Central memory CD8-positive, alpha-beta T cell (primary cell): ENCODE measurements at regions not wholly inside any gene's neighbourhood (a gene's known extent, or its start where the extent isn't known, plus 50 kb on each side); places are given as distances from the start of the nearest gene placed in this dataset.

ENCODE experiments used
- ATAC-seq: fragments of 150-1000 bp; cut with Tn5 transposase; replicated peaks from 2 replicates; pipeline ENCODE4 v1.10.0; 2022; ENCODE audit warnings: mild to moderate bottlenecking, moderate FRiP score, moderate number of reproducible peaks; ENCODE audit not compliant: poor library complexity, severe bottlenecking; ENCODE audit errors: extremely low read depth
- DNase-seq, 2 donors: peaks; one replicate each; pipeline ENCODE4 v3.0.0; 2021; ENCODE audit warnings: low spot score in 2 of 2
- H3K27ac Mint-ChIP-seq: one replicate; pipeline ENCODE4 v1.8.0; 2022; ENCODE audit warnings: low read depth, mild to moderate bottlenecking, moderate library complexity, mixed read lengths
- H3K27me3 Mint-ChIP-seq: one replicate; pipeline ENCODE4 v1.8.0; 2022; ENCODE audit warnings: mixed read lengths
- H3K36me3 Mint-ChIP-seq: one replicate; pipeline ENCODE4 v1.8.0; 2022; ENCODE audit warnings: mild to moderate bottlenecking, moderate library complexity, mixed read lengths; ENCODE audit not compliant: insufficient read depth
- H3K4me1 Mint-ChIP-seq: one replicate; pipeline ENCODE4 v1.8.0; 2022; ENCODE audit warnings: mixed read lengths
- H3K4me3 Mint-ChIP-seq: one replicate; pipeline ENCODE4 v1.8.0; 2022; ENCODE audit warnings: mild to moderate bottlenecking, moderate library complexity, mixed read lengths
- H3K9me3 Mint-ChIP-seq: one replicate; pipeline ENCODE4 v1.8.0; 2022; ENCODE audit warnings: mixed read lengths

GRCh38 chr2:200135082-200135481, 171.4 kb upstream of the SPATS2L start:
- H3K9me3 Mint-ChIP-seq: no peaks in the 10 kb centered on the region
- H3K4me1 Mint-ChIP-seq: no peaks in the 10 kb centered on the region
- H3K27me3 Mint-ChIP-seq: peaks cover 8% of the 10 kb centered on the region
- no peak overlapping the region for H3K4me3 Mint-ChIP-seq
- no peak overlapping the region for H3K27ac Mint-ChIP-seq
- ATAC-seq (no peak), DNase-seq (no peak)
- H3K36me3 Mint-ChIP-seq: no peaks in the 10 kb centered on the region

- no peak for ATAC-seq
These were observed 169.8 kb upstream of the SPATS2L start for GRCh38 chr2:200136655-200137054.

GRCh38 chr2:200137271-200137670, 169.2 kb upstream of the SPATS2L start:
- Mint-ChIP-seq H3K27me3 (no peaks in the 10 kb centered on the region), H3K36me3 (no peaks in the 10 kb centered on the region), H3K4me1 (no peaks in the 10 kb centered on the region), H3K27ac (no peak overlapping the region), H3K9me3 (no peaks in the 10 kb centered on the region), H3K4me3 (no peak overlapping the region)
- no peak for DNase-seq
- no peak for ATAC-seq

More at GRCh38 chr2:200136655-200137054, 169.8 kb upstream of the SPATS2L start:
- DNase-seq: no peak
- H3K4me3 Mint-ChIP-seq: no peak overlapping the region
- no peaks in the 10 kb centered on the region for H3K4me1 Mint-ChIP-seq
- H3K27me3 Mint-ChIP-seq: no peaks in the 10 kb centered on the region
- H3K27ac Mint-ChIP-seq: no peak overlapping the region
- no peaks in the 10 kb centered on the region for H3K36me3 Mint-ChIP-seq
- H3K9me3 Mint-ChIP-seq: no peaks in the 10 kb centered on the region

- ATAC-seq: no peak
- no peak overlapping the region for H3K27ac Mint-ChIP-seq
These were observed 168.8 kb upstream of the SPATS2L start for GRCh38 chr2:200137691-200138090.

GRCh38 chr2:200138391-200139124, 167.9 kb upstream of the SPATS2L start:
- Mint-ChIP-seq H3K9me3 (no peaks in the 10 kb centered on the region), H3K27ac (no peak overlapping the region), H3K36me3 (no peaks in the 10 kb centered on the region), H3K4me1 (no peaks in the 10 kb centered on the region), H3K27me3 (no peaks in the 10 kb centered on the region), H3K4me3 (no peak overlapping the region)
- DNase-seq (no peak), ATAC-seq (no peak)

More at GRCh38 chr2:200137691-200138090, 168.8 kb upstream of the SPATS2L start:
- Mint-ChIP-seq H3K9me3 (no peaks in the 10 kb centered on the region), H3K36me3 (no peaks in the 10 kb centered on the region), H3K4me1 (no peaks in the 10 kb centered on the region), H3K27me3 (no peaks in the 10 kb centered on the region), H3K4me3 (no peak overlapping the region)
- no peak for DNase-seq

GRCh38 chr2:200144571-200144970, 161.9 kb upstream of the SPATS2L start:
- DNase-seq (no peak), ATAC-seq (no peak)
- H3K9me3 Mint-ChIP-seq: peaks cover 5% of the 10 kb centered on the region
- no peaks in the 10 kb centered on the region for H3K4me1 Mint-ChIP-seq
- no peaks in the 10 kb centered on the region for H3K36me3 Mint-ChIP-seq
- no peak overlapping the region for H3K27ac Mint-ChIP-seq
- H3K4me3 Mint-ChIP-seq: no peak overlapping the region
- peaks cover 29% of the 10 kb centered on the region for H3K27me3 Mint-ChIP-seq

GRCh38 chr2:200146501-200146900, 160.0 kb upstream of the SPATS2L start:
- H3K9me3 Mint-ChIP-seq: peaks cover 5% of the 10 kb centered on the region
- H3K36me3 Mint-ChIP-seq: peaks cover 2% of the 10 kb centered on the region
- H3K27me3 Mint-ChIP-seq: peaks cover 29% of the 10 kb centered on the region
- no peak overlapping the region for H3K4me3 Mint-ChIP-seq
- H3K27ac Mint-ChIP-seq: no peak overlapping the region
- no peak for DNase-seq
- no peaks in the 10 kb centered on the region for H3K4me1 Mint-ChIP-seq
- ATAC-seq: no peak

GRCh38 chr2:200147371-200147770, 159.1 kb upstream of the SPATS2L start:
- DNase-seq (no peak), ATAC-seq (no peak)
- peaks cover 6% of the 10 kb centered on the region for H3K9me3 Mint-ChIP-seq
- H3K36me3 Mint-ChIP-seq: peaks cover 2% of the 10 kb centered on the region
- H3K4me3 Mint-ChIP-seq: no peak overlapping the region
- no peaks in the 10 kb centered on the region for H3K4me1 Mint-ChIP-seq
- H3K27ac Mint-ChIP-seq: no peak overlapping the region
- H3K27me3 Mint-ChIP-seq: peaks cover 32% of the 10 kb centered on the region

GRCh38 chr2:200148366-200148765, 158.1 kb upstream of the SPATS2L start:
- ATAC-seq: no peak
- DNase-seq: no peak

GRCh38 chr2:200150411-200151086, 155.9 kb upstream of the SPATS2L start:
- Mint-ChIP-seq H3K27me3 (peaks cover 25% of the 10 kb centered on the region), H3K4me1 (no peaks in the 10 kb centered on the region), H3K9me3 (peaks cover 6% of the 10 kb centered on the region), H3K36me3 (peaks cover 2% of the 10 kb centered on the region), H3K4me3 (no peak overlapping the region), H3K27ac (no peak overlapping the region)
- DNase-seq: no peak
- no peak for ATAC-seq

More at GRCh38 chr2:200148366-200148765, 158.1 kb upstream of the SPATS2L start:
- Mint-ChIP-seq H3K27me3 (peaks cover 41% of the 10 kb centered on the region), H3K4me3 (no peak overlapping the region), H3K9me3 (peaks cover 12% of the 10 kb centered on the region), H3K4me1 (no peaks in the 10 kb centered on the region), H3K36me3 (peaks cover 2% of the 10 kb centered on the region), H3K27ac (no peak overlapping the region)

- Mint-ChIP-seq H3K36me3 (no peaks in the 10 kb centered on the region), H3K4me3 (no peak overlapping the region), H3K27me3 (peaks cover 12% of the 10 kb centered on the region), H3K27ac (no peak overlapping the region), H3K9me3 (peaks cover 6% of the 10 kb centered on the region), H3K4me1 (no peaks in the 10 kb centered on the region)
- ATAC-seq (no peak), DNase-seq (no peak)
These were observed 150.8 kb upstream of the SPATS2L start for GRCh38 chr2:200155652-200156051.

GRCh38 chr2:200156166-200156835, 150.2 kb upstream of the SPATS2L start:
- DNase-seq: no peak
- H3K4me3 Mint-ChIP-seq: no peak overlapping the region

More at GRCh38 chr2:200156166-200156835, 150.2 kb upstream of the SPATS2L start:
- no peak for ATAC-seq
- Mint-ChIP-seq H3K36me3 (no peaks in the 10 kb centered on the region), H3K27me3 (peaks cover 13% of the 10 kb centered on the region), H3K4me1 (no peaks in the 10 kb centered on the region), H3K9me3 (peaks cover 6% of the 10 kb centered on the region), H3K27ac (no peak overlapping the region)
